GM21619 (cell line): ENCODE measurements at regions not wholly inside any gene's neighbourhood (a gene's known extent, or its start where the extent isn't known, plus 50 kb on each side); places are given as distances from the start of the nearest gene placed in this dataset.

ENCODE experiments used
- ATAC-seq: cut with Tn5 transposase; IDR thresholded peaks from one replicate; pipeline ENCODE4 v1.9.1; 2021; ENCODE audit not compliant: unreplicated experiment

DNA sequence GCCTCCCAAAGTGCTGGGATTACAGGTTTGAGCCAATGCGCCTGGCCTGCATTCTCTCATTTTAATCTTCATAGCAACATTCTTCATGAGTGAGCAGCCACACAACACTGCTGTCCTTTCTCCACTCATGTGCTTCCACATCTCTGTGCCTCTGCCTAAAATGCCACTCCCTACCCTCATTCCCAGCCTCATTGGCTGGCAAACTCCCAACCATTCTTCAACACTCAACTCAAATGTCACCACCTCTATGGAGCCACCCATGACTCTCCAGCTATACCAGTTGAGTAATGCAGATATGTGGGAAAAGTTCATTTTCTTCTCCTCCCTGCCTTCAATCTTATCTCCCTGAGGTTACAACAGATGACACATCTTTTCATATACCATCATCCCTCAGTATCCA is 53.9 kb upstream of the ZC3H12A start:
- ATAC-seq: no peak

GRCh38 chr1:37423810-37424209 is 50.6 kb upstream of the ZC3H12A start:
- no peak for ATAC-seq

GRCh38 chr1:37424523-37424922 is 49.9 kb upstream of the ZC3H12A start:
- no peak for ATAC-seq
